Tibial nerve (tissue), 4 donors: ENCODE measurements at regions not wholly inside any gene's neighbourhood (a gene's known extent, or its start where the extent isn't known, plus 50 kb on each side); places are given as distances from the start of the nearest gene placed in this dataset.

Source experiments
- DNase-seq, 2 donors: peaks; one replicate each; pipeline ENCODE4 v3.0.0-alpha.2; 2019; ENCODE audit warnings: low spot score in 2 of 2
- H3K27ac ChIP-seq, 4 donors: fragments of 200-600 bp; sonication (generic) in 3 of 4; one replicate each; pipeline ENCODE4 v1.5.1; 2017 to 2019; ENCODE audit warnings: mild to moderate bottlenecking in 1 of 4
- H3K27me3 ChIP-seq, 2 donors: fragments of 200-600 bp; sonication (generic) in 1 of 2; one replicate each; pipeline versions ENCODE4 v1.5.1 to v1.6.0; 2017 to 2019
- H3K36me3 ChIP-seq, 3 donors: fragments of 200-600 bp; sonication (generic); one replicate each; pipeline ENCODE4 v1.5.1; 2018 to 2019
- H3K4me1 ChIP-seq, 4 donors: fragments of 200-600 bp; sonication (generic) in 3 of 4; one replicate each; pipeline ENCODE4 v1.5.1; 2017 to 2019
- H3K4me3 ChIP-seq, 4 donors: fragments of 200-600 bp; sonication (generic) in 3 of 4; one replicate each; pipeline ENCODE4 v1.5.1; 2017 to 2019; ENCODE audit warnings: mild to moderate bottlenecking in 1 of 4, moderate library complexity in 1 of 4
- H3K9me3 ChIP-seq, 4 donors: fragments of 200-600 bp; sonication (generic) in 3 of 4; one replicate each; pipeline ENCODE4 v1.5.1; 2017 to 2019
- CTCF ChIP-seq, 5 experiments: fragments of 200-600 bp in 3 of 5; fragments of 450-650 bp in 2 of 5; sonication (generic) in 3 of 5; IDR thresholded peaks; one replicate each; pipeline ENCODE4 v1.5.1; 2016 to 2019; ENCODE audit warnings: antibody characterized with exemption in 5 of 5, mild to moderate bottlenecking in 3 of 5, moderate library complexity in 2 of 5
- EP300 ChIP-seq, 2 donors: sonication (generic); formaldehyde crosslinking; IDR thresholded peaks; one replicate each; pipeline ENCODE4 v1.6.1; 2017; ENCODE audit warnings: antibody characterized with exemption in 2 of 2, mild to moderate bottlenecking in 1 of 2
- POLR2A ChIP-seq, 2 donors: fragments of 450-650 bp; IDR thresholded peaks; one replicate each; pipeline ENCODE4 v1.6.1; 2017; ENCODE audit warnings: antibody characterized with exemption in 2 of 2, mild to moderate bottlenecking in 2 of 2, moderate library complexity in 2 of 2
- WGBS, 2 donors: methylation state at CpG; one replicate each; pipeline ENCODE4 v1.1.5; 2018; 5-methylcytosine and 5-hydroxymethylcytosine counted together

GRCh38 chrX:115363897-115364296 lies 74.4 kb downstream of the LUZP4 start:
- 88 to 100% methylated on average over 2 of the region's 2 CpGs for WGBS, 2 donors
- H3K4me3 ChIP-seq: no peak overlapping the region
- no peaks in the 10 kb centered on the region for H3K36me3 ChIP-seq
- no peak for DNase-seq
- TF ChIP-seq CTCF (IDR thresholded peaks at IDR 0.05) (no peak), EP300 (IDR thresholded peaks at IDR 0.05) (no peak), POLR2A (IDR thresholded peaks at IDR 0.05) (no peak)
- no peaks in the 10 kb centered on the region for H3K9me3 ChIP-seq
- no peak overlapping the region for H3K27ac ChIP-seq
- H3K27me3 ChIP-seq: peaks cover 0 to 26% of the 10 kb centered on the region in 2 donors
- H3K4me1 ChIP-seq: peaks cover 0 to 6% (median 0%) of the 10 kb centered on the region in 4 donors

GRCh38 chrX:115364670-115365069 lies 75.2 kb downstream of the LUZP4 start:
- H3K27ac ChIP-seq: no peak overlapping the region

GRCh38 chrX:115366535-115366934 lies 77.0 kb downstream of the LUZP4 start:
- no peak for DNase-seq
- Histone ChIP-seq H3K27me3 (peaks cover 0 to 38% of the 10 kb centered on the region in 2 donors), H3K4me3 (no peak overlapping the region), H3K27ac (peak overlapping the region in 1 of 4 donors; percentile 73), H3K36me3 (no peaks in the 10 kb centered on the region), H3K9me3 (no peaks in the 10 kb centered on the region), H3K4me1 (peaks cover 0 to 3% (median 0%) of the 10 kb centered on the region in 4 donors)
- no peak for TF ChIP-seq CTCF (IDR thresholded peaks at IDR 0.05)
- TF ChIP-seq EP300 (IDR thresholded peaks at IDR 0.05): no peak
- no peak for TF ChIP-seq POLR2A (IDR thresholded peaks at IDR 0.05)
- WGBS, 2 donors: 0% methylated on average over 1 of the region's 1 CpG

More at GRCh38 chrX:115364670-115365069, 75.2 kb downstream of the LUZP4 start:
- Histone ChIP-seq H3K4me1 (peaks cover 0 to 6% (median 0%) of the 10 kb centered on the region in 4 donors), H3K27me3 (peaks cover 0 to 23% of the 10 kb centered on the region in 2 donors), H3K4me3 (no peak overlapping the region), H3K9me3 (no peaks in the 10 kb centered on the region), H3K36me3 (no peaks in the 10 kb centered on the region)
- TF ChIP-seq POLR2A (IDR thresholded peaks at IDR 0.05) (no peak), CTCF (IDR thresholded peaks at IDR 0.05) (no peak), EP300 (IDR thresholded peaks at IDR 0.05) (no peak)
- no peak for DNase-seq

GRCh38 chrX:115367455-115367854 lies 77.9 kb downstream of the LUZP4 start:
- TF ChIP-seq POLR2A (IDR thresholded peaks at IDR 0.05) (no peak), EP300 (IDR thresholded peaks at IDR 0.05) (peak in 1 of 2 donors; percentile 19)
- DNase-seq: no peak
- peaks cover 0 to 40% of the 10 kb centered on the region in 2 donors for H3K27me3 ChIP-seq
- no peaks in the 10 kb centered on the region for H3K9me3 ChIP-seq
- H3K36me3 ChIP-seq: no peaks in the 10 kb centered on the region
- 32 to 33% methylated on average over 6 of the region's 6 CpGs for WGBS, 2 donors
- peaks cover 0 to 4% (median 0%) of the 10 kb centered on the region in 4 donors for H3K4me1 ChIP-seq
- no peak overlapping the region for H3K4me3 ChIP-seq
- peak overlapping the region in 2 of 4 donors; percentile 64 to 73 for H3K27ac ChIP-seq

- Histone ChIP-seq H3K27ac (peak overlapping the region in 2 of 4 donors; percentile 64 to 73), H3K36me3 (no peaks in the 10 kb centered on the region), H3K4me1 (peaks cover 0 to 4% (median 0%) of the 10 kb centered on the region in 4 donors), H3K9me3 (no peaks in the 10 kb centered on the region), H3K27me3 (peaks cover 0 to 40% of the 10 kb centered on the region in 2 donors), H3K4me3 (no peak overlapping the region)
- TF ChIP-seq POLR2A (IDR thresholded peaks at IDR 0.05) (no peak), CTCF (IDR thresholded peaks at IDR 0.05) (no peak), EP300 (IDR thresholded peaks at IDR 0.05) (no peak)
- no peak for DNase-seq
- WGBS, 2 donors: 32 to 42% methylated on average over 2 of the region's 2 CpGs
These were observed 78.4 kb downstream of the LUZP4 start for GRCh38 chrX:115367951-115368350.

GRCh38 chrX:115368876-115369275 lies 79.4 kb downstream of the LUZP4 start:
- H3K9me3 ChIP-seq: no peaks in the 10 kb centered on the region
- H3K4me1 ChIP-seq: peaks cover 0 to 4% (median 0%) of the 10 kb centered on the region in 4 donors
- H3K36me3 ChIP-seq: no peaks in the 10 kb centered on the region
- 42 to 49% methylated on average over 2 of the region's 2 CpGs for WGBS, 2 donors
- DNase-seq: no peak
- H3K4me3 ChIP-seq: no peak overlapping the region
- TF ChIP-seq EP300 (IDR thresholded peaks at IDR 0.05): no peak
- peaks cover 0 to 40% of the 10 kb centered on the region in 2 donors for H3K27me3 ChIP-seq
- peak overlapping the region in 1 of 4 donors; percentile 64 for H3K27ac ChIP-seq
